Testis (tissue), 2 donors: ENCODE measurements at regions not wholly inside any gene's neighbourhood (a gene's known extent, or its start where the extent isn't known, plus 50 kb on each side); places are given as distances from the start of the nearest gene placed in this dataset.

ENCODE experiments used
- DNase-seq: peaks from one replicate; pipeline ENCODE4 v3.0.0-alpha.2; 2019
- H3K27ac ChIP-seq, 2 donors: fragments of 200-600 bp; sonication (generic); one replicate each; pipeline ENCODE4 v1.5.1; 2019
- H3K27me3 ChIP-seq: fragments of 200-600 bp; sonication (generic); one replicate; pipeline ENCODE4 v1.5.1; 2019
- H3K36me3 ChIP-seq: fragments of 200-600 bp; sonication (generic); one replicate; pipeline ENCODE4 v1.5.1; 2017; ENCODE audit warnings: low read depth; ENCODE audit errors: missing control alignments
- H3K4me1 ChIP-seq: fragments of 200-600 bp; sonication (generic); one replicate; pipeline ENCODE4 v1.5.1; 2019
- H3K4me3 ChIP-seq, 2 donors: fragments of 200-600 bp; sonication (generic); one replicate each; pipeline ENCODE4 v1.5.1; 2017 to 2019
- H3K9me3 ChIP-seq: fragments of 200-600 bp; sonication (generic); one replicate; pipeline ENCODE4 v1.5.1; 2017
- POLR2A ChIP-seq: fragments of 450-650 bp; IDR thresholded peaks from one replicate; pipeline ENCODE4 v1.6.1; 2017; ENCODE audit warnings: antibody characterized with exemption, mild to moderate bottlenecking, moderate library complexity
- WGBS, 2 donors: methylation state at CpG; one replicate each; pipeline ENCODE4 v1.1.5; 2018; 5-methylcytosine and 5-hydroxymethylcytosine counted together
- intact Hi-C: fragments of 100-400 bp; cut with DNase I; formaldehyde crosslinking; loops from one replicate; pipeline ENCODE4 v1.15.1; 2023; ENCODE audit warnings: low total_unique reads
- TF ChIP-seq, protein P1 (sequence below), 3 experiments: fragments of 450-650 bp in 2 of 3; fragments of 200-600 bp in 1 of 3; sonication (generic) in 1 of 3; IDR thresholded peaks; one replicate each; pipeline ENCODE4 v1.5.1; 2016 to 2019; ENCODE audit warnings: antibody characterized with exemption in 3 of 3, mild to moderate bottlenecking in 2 of 3, moderate library complexity in 1 of 3

GRCh38 chr3:29080967-29081366 lies 199.9 kb upstream of the RBMS3 start:
- Histone ChIP-seq H3K9me3 (no peaks in the 10 kb centered on the region), H3K4me1 (no peaks in the 10 kb centered on the region), H3K36me3 (no peaks in the 10 kb centered on the region), H3K4me3 (no peak overlapping the region), H3K27me3 (no peaks in the 10 kb centered on the region), H3K27ac (no peak overlapping the region)
- TF ChIP-seq POLR2A = no peak
- DNase-seq = no peak
- intact Hi-C loops = no loop called here

DNA sequence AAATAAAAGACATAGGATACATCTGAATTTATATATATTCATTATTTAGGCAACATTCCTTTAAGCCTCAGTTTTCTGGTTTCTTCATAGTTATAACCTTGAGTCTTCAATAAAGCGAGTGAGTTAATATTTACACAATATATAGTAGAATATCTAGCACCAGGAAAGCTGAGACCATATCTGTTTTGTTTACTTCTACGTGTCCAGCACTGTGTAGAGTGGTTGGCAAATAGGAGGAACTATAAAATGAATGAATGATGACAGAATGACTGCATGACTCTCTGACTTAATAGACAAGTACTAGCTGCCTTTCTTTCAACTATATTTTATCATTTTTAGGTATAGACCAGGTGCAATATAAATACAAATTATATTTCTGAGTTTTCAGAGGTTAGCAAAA lies 197.8 kb upstream of the RBMS3 start:
- 78 to 81% methylated on average over 2 of the region's 2 CpGs for WGBS, 2 donors
- DNase-seq = no peak
- TF ChIP-seq POLR2A = no peak
- TF ChIP-seq, protein P1, sequence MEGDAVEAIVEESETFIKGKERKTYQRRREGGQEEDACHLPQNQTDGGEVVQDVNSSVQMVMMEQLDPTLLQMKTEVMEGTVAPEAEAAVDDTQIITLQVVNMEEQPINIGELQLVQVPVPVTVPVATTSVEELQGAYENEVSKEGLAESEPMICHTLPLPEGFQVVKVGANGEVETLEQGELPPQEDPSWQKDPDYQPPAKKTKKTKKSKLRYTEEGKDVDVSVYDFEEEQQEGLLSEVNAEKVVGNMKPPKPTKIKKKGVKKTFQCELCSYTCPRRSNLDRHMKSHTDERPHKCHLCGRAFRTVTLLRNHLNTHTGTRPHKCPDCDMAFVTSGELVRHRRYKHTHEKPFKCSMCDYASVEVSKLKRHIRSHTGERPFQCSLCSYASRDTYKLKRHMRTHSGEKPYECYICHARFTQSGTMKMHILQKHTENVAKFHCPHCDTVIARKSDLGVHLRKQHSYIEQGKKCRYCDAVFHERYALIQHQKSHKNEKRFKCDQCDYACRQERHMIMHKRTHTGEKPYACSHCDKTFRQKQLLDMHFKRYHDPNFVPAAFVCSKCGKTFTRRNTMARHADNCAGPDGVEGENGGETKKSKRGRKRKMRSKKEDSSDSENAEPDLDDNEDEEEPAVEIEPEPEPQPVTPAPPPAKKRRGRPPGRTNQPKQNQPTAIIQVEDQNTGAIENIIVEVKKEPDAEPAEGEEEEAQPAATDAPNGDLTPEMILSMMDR (IDR thresholded peaks at IDR 0.05) = no peak
- Histone ChIP-seq H3K36me3 (no peaks in the 10 kb centered on the region), H3K27me3 (no peaks in the 10 kb centered on the region), H3K4me3 (no peak overlapping the region), H3K27ac (no peak overlapping the region), H3K4me1 (no peaks in the 10 kb centered on the region), H3K9me3 (no peaks in the 10 kb centered on the region)
- intact Hi-C loops = no loop called here

DNA sequence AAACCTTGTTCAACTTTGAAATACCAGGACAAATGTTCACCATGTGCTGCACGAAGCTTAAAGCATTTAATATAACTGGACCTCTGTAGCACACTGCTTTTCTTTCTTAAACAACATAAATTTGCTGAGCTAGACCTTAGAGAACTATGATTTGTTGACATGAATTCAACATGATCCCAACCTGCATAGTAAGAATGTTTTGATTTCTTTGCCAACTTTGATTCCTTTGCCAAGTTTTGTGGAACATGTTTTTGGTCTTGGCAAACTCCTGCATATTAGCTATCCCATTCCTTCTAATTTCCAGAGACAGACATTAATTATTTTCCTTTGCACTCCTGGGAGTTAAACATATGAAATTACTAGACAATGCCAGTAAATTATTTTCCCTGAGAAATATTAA lies 197.2 kb upstream of the RBMS3 start:
- TF ChIP-seq POLR2A = no peak
- TF ChIP-seq, protein P1 (IDR thresholded peaks at IDR 0.05) = no peak
- Histone ChIP-seq H3K9me3 (no peaks in the 10 kb centered on the region), H3K4me1 (no peaks in the 10 kb centered on the region), H3K27ac (no peak overlapping the region), H3K27me3 (no peaks in the 10 kb centered on the region), H3K36me3 (no peaks in the 10 kb centered on the region), H3K4me3 (no peak overlapping the region)
- 19 to 57% methylated on average over 1 of the region's 1 CpG for WGBS, 2 donors
- no peak for DNase-seq
- intact Hi-C loops = no loop called here

DNA sequence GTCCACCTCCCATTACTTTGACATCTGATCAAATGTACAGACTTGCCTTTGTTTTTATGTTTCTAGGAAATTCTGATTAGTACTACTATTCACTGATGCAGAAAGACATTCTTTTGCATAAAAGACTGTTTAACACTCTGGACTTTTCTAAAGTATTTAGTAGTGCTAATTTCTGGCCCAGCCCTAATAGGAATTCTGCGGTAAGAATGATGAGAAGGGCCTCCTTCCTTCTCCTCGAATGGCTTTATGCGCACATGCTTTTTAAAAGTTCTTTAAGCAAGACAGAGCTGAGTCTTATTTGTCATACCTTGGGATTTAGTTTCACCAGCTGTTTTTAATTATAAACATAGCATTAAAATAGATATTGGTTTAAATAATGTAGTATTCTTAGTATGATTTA lies 192.3 kb upstream of the RBMS3 start:
- no peaks in the 10 kb centered on the region for H3K36me3 ChIP-seq
- no peak for DNase-seq
- intact Hi-C loops = no loop called here
- no peaks in the 10 kb centered on the region for H3K27me3 ChIP-seq
- 97 to 100% methylated on average over 3 of the region's 3 CpGs for WGBS, 2 donors
- no peak overlapping the region for H3K27ac ChIP-seq
- TF ChIP-seq, protein P1 (IDR thresholded peaks at IDR 0.05) = no peak
- no peak for TF ChIP-seq POLR2A
- H3K4me1 ChIP-seq = no peaks in the 10 kb centered on the region
- H3K9me3 ChIP-seq = no peaks in the 10 kb centered on the region
- no peak overlapping the region for H3K4me3 ChIP-seq

DNA sequence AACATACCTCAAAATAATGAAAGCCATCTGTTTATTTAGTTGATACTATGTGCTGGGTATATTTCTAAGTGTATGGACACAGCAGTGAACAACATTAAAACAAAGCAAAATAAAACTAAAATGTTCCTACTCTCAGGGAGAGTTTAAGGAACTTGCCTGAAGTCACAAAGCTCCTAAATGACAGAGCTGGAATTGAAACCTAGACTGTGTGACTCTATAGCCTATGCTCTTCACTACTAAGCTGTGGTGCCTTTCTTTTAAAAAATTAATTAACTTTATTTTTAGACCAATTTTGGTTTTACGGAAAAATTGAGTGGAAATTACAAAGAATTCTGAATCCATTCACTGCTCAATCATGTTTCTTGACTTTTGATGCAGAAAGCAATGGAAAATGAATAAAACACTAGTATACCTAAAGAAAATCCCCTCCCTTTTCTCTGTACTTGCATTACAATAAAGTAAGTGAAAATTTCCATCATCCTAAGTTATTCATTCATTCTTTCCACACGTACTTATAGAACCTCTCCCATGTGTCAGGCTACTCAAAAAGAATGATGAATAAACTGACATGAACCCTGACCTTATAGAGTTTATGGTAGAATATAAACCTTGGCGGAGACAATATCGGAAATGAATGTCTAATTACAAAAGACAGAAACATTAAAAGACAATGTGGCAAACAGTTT lies 189.8 kb upstream of the RBMS3 start:
- no peaks in the 10 kb centered on the region for H3K36me3 ChIP-seq
- WGBS, 2 donors = 86 to 91% methylated on average over 4 of the region's 4 CpGs
- no peaks in the 10 kb centered on the region for H3K4me1 ChIP-seq
- intact Hi-C loops = no loop called here
- DNase-seq = no peak
- no peaks in the 10 kb centered on the region for H3K9me3 ChIP-seq
- H3K27me3 ChIP-seq = no peaks in the 10 kb centered on the region
- no peak overlapping the region for H3K27ac ChIP-seq
- TF ChIP-seq POLR2A = no peak
- TF ChIP-seq, protein P1 (IDR thresholded peaks at IDR 0.05) = no peak
- H3K4me3 ChIP-seq = no peak overlapping the region
